OCI-LY3 (cell line): ENCODE measurements at regions not wholly inside any gene's neighbourhood (a gene's known extent, or its start where the extent isn't known, plus 50 kb on each side); places are given as distances from the start of the nearest gene placed in this dataset.
"Not testable (repeated sequence)": the region's sequence is repeated elsewhere in the genome, so short reads cannot be mapped to it uniquely, and the experiment has no call there.

Experiments used
- H2AFZ ChIP-seq: fragments of 200-600, 300-600 bp; shearing (Covaris generic); 2 replicates; pipeline ENCODE4 v1.6.0; 2014; ENCODE audit warnings: antibody characterized with exemption, low read depth, low read length
- H3K27ac ChIP-seq: fragments of 200-600, 300-600 bp; sonication (generic); 2 replicates; pipeline ENCODE4 v1.5.1; 2014; ENCODE audit warnings: mild to moderate bottlenecking, low read length, moderate library complexity, mixed read lengths
- H3K27me3 ChIP-seq: fragments of 200-600, 300-600 bp; sonication (generic); 2 replicates; pipeline ENCODE4 v1.6.1; 2014; ENCODE audit warnings: low read depth, low read length, mixed read lengths
- H3K36me3 ChIP-seq: fragments of 200-600, 300-600 bp; sonication (generic); replicated peaks from 2 replicates; pipeline ENCODE3; 2014; ENCODE audit warnings: low read depth, low read length, mixed read lengths
- H3K4me1 ChIP-seq: fragments of 300-600, 200-600 bp; sonication (generic); 2 replicates; pipeline ENCODE4 v1.6.1; 2014; ENCODE audit warnings: low read length, mixed read lengths
- H3K4me2 ChIP-seq: fragments of 200-600, 300-600 bp; sonication (generic); 2 replicates; pipeline ENCODE4 v1.6.1; 2014; ENCODE audit warnings: low read length, mixed read lengths
- H3K4me3 ChIP-seq: fragments of 300-600, 200-600 bp; sonication (generic); 2 replicates; pipeline ENCODE4 v1.5.1; 2014; ENCODE audit warnings: antibody characterized with exemption, mild to moderate bottlenecking, low read length, moderate library complexity
- H3K79me2 ChIP-seq: fragments of 300-600, 200-600 bp; shearing (Covaris generic); 2 replicates; pipeline ENCODE4 v1.6.1; 2014; ENCODE audit warnings: mild to moderate bottlenecking, low read length, mixed read lengths
- H3K9ac ChIP-seq: fragments of 300-600, 200-600 bp; shearing (Covaris generic); 2 replicates; pipeline ENCODE4 v1.6.0; 2014; ENCODE audit warnings: mild to moderate bottlenecking, low read length, moderate library complexity
- H3K9me3 ChIP-seq: fragments of 200-600, 300-600 bp; shearing (Covaris generic); 2 replicates; pipeline ENCODE4 v1.6.1; 2014; ENCODE audit warnings: low read length, mixed read lengths; ENCODE audit not compliant: insufficient read depth
- H4K20me1 ChIP-seq: fragments of 200-600, 300-600 bp; sonication (generic); 2 replicates; pipeline ENCODE4 v1.6.1; 2016; ENCODE audit warnings: low read length, mixed read lengths; ENCODE audit not compliant: insufficient read depth
- CTCF ChIP-seq: fragments of 200-600, 300-600 bp; sonication (generic); IDR thresholded peaks from 2 replicates; pipeline ENCODE4 v1.5.1; 2014; ENCODE audit warnings: antibody characterized with exemption, low read length, low read depth
- EZH2phosphoT487 ChIP-seq: fragments of 200-600 bp; shearing (Covaris generic); IDR thresholded peaks from 2 replicates; pipeline ENCODE4 v1.6.1; 2018; ENCODE audit warnings: antibody characterized with exemption, mixed run types, low read depth

- no peaks in the 10 kb centered on the region for H3K4me1 ChIP-seq
- H3K27ac ChIP-seq = no peak overlapping the region
- no peaks in the 10 kb centered on the region; the same call in 1 of the 2 replicates for H3K27me3 ChIP-seq
- no peak overlapping the region for H3K9ac ChIP-seq
- H3K4me3 ChIP-seq = no peak overlapping the region
- no peaks in the 10 kb centered on the region for H3K79me2 ChIP-seq
- TF ChIP-seq CTCF (no peak), EZH2phosphoT487 (no peak)
- H3K36me3 ChIP-seq = no peaks in the 10 kb centered on the region
- H2AFZ ChIP-seq = no peak overlapping the region
- no peaks in the 10 kb centered on the region for H4K20me1 ChIP-seq
- H3K9me3 ChIP-seq = no peaks in the 10 kb centered on the region
- no peak overlapping the region for H3K4me2 ChIP-seq
Measured at GRCh38 chr9:19879062-19879461, 90.2 kb upstream of the SLC24A2 start.

- no peaks in the 10 kb centered on the region for H3K79me2 ChIP-seq
- no peaks in the 10 kb centered on the region; the same call in 1 of the 2 replicates for H3K27me3 ChIP-seq
- H3K36me3 ChIP-seq = no peaks in the 10 kb centered on the region
- no peak for TF ChIP-seq CTCF
- no peak for TF ChIP-seq EZH2phosphoT487
- no peak overlapping the region for H3K4me2 ChIP-seq
- H3K9me3 ChIP-seq = no peaks in the 10 kb centered on the region
- no peaks in the 10 kb centered on the region for H3K4me1 ChIP-seq
- no peak overlapping the region for H3K4me3 ChIP-seq
- no peaks in the 10 kb centered on the region for H4K20me1 ChIP-seq
- no peak overlapping the region for H3K27ac ChIP-seq
- H2AFZ ChIP-seq = no peak overlapping the region
- H3K9ac ChIP-seq = no peak overlapping the region
Measured at GRCh38 chr9:19876569-19877316, 87.9 kb upstream of the SLC24A2 start.

GRCh38 chr9:19875291-19875920 lies 86.6 kb upstream of the SLC24A2 start:
- no peak for TF ChIP-seq CTCF
- TF ChIP-seq EZH2phosphoT487 = no peak
- Histone ChIP-seq H3K4me1 (no peaks in the 10 kb centered on the region), H4K20me1 (no peaks in the 10 kb centered on the region), H3K4me3 (no peak overlapping the region), H3K79me2 (no peaks in the 10 kb centered on the region), H3K27me3 (no peaks in the 10 kb centered on the region), H3K27ac (no peak overlapping the region), H3K4me2 (no peak overlapping the region), H3K36me3 (no peaks in the 10 kb centered on the region), H3K9ac (no peak overlapping the region), H3K9me3 (no peaks in the 10 kb centered on the region), H2AFZ (no peak overlapping the region)

GRCh38 chr9:19873188-19873587 lies 84.4 kb upstream of the SLC24A2 start:
- H2AFZ ChIP-seq, H3K27me3 ChIP-seq, H3K4me2 ChIP-seq, H3K9me3 ChIP-seq, H3K79me2 ChIP-seq, H4K20me1 ChIP-seq, H3K9ac ChIP-seq, H3K4me1 ChIP-seq, H3K4me3 ChIP-seq, H3K27ac ChIP-seq, H3K36me3 ChIP-seq: not testable (repeated sequence)
